Activated CD4-positive, alpha-beta T cell treated with anti-CD3 and anti-CD28 coated beads, Interleukin-2, amount 50 U/mL, for 48 hours (primary cell): ENCODE measurements at regions not wholly inside any gene's neighbourhood (a gene's known extent, or its start where the extent isn't known, plus 50 kb on each side); places are given as distances from the start of the nearest gene placed in this dataset.

Experiments
- DNase-seq, 2 experiments: peaks; one replicate each; pipeline ENCODE4 v3.0.0-alpha.2; 2020

DNA sequence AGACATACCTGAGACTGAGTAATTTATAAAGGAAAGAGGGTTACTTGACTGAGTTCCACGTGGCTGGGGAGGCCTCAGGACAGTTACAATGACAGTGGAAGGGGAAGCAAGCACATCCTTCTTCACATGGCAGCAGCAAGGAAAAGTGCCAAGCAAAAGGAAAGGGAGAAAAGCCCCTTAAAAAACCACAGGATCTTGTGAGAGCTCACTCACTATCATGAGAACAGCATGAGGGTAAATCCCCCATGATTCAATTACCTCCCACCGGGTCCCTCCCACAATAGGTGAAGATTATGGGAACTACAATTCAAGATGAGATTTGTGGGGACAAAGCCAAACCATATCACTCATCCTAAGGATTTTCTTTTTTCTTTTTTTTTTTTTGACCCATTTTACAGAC lies 177.8 kb upstream of the EEA1 start:
- DNase-seq, result peak in 1 of 2 experiments; percentile 11

DNA sequence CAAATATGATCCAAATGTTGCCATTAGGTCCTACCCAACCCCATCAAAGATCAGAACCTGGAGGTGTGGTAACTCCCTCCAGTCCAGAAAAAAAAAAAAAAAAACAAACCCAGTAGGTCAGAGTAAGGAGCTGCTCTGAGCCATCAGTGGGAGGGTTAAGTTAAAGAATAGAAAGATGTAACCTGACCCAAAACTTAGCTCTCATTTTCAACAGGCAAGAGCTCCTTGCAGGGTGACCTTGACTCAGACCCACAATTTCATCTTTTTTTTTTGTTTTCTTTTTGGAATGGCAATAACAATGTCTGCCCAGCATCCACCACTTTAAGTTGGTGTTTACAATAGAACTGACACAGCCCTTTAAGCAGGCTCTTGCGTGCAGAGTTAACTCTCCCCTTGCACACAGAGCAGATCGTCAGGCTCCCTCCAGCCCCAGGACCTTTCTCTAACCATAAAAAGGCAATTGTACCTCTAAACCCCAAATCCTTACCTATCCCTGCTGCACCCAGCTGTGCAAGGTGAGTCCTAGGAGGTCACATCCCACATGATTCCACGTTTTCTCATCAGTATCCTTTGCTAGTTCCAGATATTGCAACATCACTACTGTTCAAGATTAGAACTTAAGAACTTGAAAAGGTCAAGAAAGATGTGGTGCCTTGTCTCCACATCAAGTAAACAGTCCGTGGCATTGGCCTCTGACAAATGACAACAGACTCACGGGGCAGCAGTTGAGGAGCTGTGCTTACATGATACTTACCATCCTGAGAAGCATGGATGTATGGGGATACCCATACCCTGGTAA lies 178.6 kb upstream of the EEA1 start:
- DNase-seq, result no peak

DNA sequence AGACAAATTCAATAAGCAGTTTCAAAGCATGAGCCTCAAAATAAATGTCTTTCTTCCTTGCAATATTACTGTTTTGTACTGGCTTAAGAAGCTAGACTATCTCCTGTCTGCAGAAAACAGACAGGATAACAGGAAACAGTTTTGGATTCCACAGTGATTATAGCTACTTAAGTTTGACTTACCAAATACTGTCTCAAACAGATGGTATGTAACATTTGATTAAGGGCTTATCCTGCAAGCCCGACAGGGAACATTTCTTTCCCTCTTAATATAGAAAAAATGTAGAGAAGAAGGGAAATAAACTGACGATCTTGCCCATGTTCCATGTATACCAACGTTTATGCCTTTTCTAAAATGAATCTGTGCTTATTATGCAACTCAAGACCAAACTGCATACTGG lies 179.9 kb upstream of the EEA1 start:
- DNase-seq, result no peak

DNA sequence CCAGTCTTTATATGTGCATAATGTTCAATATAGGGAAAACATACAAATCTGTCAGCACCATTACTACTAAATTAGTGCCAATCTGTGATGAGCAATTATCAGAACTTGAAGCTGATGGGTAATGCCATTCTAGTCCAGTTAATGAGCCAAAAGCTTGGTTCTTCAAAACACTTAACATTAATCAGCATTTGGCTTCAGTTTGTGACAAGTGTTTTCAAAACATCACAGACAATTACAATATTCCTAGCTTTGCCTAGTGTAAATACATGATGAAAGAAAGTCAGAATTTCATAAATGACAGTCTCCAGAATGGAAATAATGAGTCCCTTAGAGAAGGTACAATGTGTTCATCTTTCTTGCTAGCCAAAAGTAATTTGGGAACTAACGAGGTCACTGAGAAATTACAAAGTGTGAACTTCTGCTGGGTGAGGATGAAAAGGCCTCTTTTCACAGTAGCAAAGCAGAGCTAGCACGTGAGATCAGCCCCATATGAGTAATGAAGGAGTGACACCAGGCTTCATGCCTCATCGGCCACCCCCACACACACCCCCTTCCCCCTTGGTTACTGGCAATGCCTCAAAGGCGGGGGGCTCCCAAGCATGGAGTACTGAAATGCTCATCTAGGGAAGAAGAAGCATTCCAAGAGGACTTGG lies 180.6 kb upstream of the EEA1 start:
- peak; percentile 12 to 35 for DNase-seq

DNA sequence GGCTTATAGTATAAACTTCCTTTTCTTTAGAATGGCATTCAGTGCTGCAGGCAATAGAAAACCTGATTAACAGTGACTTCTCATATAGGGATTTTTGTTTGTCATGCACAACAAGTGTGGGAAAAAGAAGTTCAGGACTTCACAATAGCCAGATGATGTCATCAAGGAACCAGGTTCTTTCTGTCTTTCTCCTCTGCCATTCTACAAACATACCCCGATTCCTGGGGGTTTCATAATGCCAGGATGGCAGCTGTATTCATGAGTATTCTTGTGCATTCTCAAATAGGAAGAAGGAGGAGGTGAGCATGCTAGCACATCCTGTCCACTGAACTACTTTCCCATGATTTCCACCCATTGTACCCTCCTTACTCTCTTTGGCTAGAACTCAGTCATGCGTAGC lies 182.7 kb upstream of the EEA1 start:
- no peak for DNase-seq

DNA sequence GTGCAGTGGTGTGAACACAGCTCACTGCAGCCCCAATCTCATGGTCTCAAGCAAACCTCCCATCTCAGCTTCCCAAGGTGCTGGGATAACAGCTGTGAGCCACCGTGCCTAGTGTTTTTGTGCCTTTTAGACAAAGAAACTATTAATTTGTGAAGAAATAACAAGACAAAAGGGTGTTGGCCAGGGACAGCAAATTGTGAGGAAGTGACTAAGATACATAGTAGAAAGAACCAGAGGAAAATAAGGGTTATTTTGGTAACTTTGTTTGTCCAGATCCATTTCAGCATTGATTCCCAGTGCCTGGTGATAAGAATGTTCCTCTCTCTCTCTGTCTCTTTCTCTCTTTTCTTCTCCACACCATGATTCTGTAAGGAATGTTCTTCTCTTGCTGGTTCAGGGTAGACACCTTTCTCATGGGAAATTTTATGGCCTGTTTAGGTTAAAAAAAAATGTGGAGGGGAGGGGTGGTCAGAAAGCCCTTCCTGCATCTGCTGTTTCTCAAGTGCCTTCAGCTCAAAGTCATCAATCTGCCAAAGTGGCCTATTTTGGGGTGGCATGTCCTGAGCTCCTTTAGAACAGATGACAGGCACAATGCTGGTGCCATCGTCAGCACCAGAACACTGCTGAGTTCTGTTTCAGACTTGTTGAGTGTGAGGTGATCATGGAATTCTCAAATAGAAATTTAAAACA lies 184.4 kb upstream of the EEA1 start:
- DNase-seq, result no peak

DNA sequence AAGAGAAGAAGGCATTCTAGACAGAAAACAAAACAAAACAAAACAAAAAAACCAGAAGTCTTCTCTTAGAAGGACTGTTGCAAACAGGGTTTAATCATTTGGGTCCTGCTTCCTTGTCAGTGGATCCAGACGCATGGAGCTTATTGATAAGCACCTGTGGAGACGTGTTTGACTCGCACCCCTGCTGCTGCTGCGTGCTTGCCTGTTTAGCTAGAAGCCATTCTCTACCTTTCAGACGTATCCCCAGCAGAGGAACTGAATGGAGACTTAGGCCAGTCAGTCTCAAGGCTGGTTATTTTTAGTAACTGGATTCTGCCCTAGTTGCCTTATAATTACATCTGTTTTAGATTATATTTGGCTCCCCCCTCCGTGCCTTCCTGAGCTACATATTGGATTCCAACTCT lies 186.1 kb upstream of the EEA1 start:
- DNase-seq, result no peak

DNA sequence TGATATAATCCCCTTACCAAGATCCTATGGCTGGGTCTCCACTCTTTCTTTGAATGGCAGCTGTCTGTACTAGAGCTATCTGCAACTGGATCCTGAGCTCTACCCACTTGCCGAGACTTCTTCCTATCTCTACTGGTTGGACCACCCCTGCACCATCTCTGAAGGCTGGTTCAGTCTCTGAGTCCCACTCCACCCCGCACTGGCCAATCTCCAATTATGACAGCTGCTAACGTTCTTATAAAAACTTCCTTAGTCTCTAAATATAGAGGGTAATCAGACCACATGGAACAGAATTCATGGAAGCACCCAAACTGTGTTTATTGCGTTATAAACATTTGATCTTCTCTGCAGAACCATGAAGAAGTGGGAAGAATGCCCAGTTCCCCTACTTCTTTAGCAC lies 186.6 kb upstream of the EEA1 start:
- DNase-seq, result no peak

DNA sequence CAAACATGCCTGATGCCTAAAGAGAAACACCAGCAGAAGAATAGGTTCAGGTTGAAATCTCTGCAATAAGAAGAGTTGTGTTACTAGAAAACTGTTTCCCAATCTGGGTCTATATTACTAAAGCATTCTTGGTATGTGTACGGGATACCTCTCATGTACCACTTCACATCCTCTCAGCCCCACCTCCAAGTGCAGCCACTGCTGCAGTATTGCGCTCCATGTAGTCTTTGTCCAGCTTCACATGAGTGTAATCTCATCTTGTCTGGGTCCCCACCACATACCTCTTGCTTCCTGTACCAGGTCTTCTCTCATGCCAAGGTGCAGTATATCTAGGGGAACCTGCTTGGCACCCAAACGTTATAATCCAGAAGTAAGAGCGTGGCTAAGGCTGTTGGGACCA lies 187.5 kb upstream of the EEA1 start:
- no peak for DNase-seq

DNA sequence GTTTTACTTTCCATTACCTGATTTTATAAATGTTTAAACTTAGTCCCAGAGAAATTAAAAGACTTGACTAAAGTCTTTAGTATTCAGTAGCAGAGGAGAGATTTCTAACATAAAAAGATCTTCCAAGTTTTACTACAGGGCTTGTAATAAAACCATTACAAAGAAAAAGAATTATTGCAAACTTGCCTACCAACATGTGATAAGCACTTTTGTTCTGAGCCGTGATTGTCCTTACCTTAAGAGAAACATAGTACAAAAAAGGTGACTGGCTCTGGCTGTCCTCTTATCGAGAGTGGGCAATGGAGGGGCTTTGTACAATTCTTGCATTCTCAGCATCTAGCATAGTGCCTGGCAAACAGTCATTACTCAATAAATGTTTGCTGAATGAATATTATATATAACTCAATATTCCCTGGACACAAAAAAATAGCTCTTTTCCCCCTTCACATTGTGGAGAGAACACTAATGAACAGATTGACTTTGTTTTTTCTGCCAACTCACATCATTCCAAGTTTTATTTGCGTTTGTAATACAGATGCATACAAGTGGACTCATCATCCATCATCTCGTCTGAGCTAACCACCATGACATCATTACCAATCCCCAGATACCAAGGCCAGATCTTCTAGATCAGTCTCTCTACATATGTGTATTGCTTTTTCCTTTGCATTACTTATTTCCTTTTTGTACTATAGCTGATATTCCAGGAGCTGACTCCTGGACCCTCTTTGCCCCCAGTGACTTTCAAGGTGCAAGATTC lies 192.8 kb upstream of the EEA1 start:
- no peak for DNase-seq

DNA sequence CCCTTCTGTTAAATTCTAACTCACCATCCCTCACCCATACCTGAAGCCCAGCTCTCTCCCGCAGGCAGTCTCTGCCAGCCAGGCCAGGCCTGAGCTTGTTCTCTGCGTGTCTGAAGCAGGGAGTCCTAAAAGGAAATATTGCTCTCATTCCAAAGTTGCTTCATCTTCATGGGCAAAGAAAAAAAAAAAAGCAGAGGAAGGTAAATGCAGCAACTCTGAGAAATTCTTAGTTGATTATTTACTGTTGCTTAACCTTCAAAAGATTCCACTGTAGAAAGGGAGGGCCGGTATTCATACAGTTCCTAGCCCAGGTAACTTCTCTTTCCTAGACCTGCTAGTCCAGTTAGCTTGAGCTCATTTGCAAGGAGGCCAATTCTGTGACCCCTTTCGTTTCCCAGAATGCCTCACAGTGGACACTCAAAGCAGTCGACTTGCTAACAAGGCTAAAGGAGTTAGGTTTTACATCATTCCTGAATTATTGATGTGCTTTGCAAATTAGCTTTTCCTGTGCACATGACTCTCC lies 193.5 kb upstream of the EEA1 start:
- no peak for DNase-seq

DNA sequence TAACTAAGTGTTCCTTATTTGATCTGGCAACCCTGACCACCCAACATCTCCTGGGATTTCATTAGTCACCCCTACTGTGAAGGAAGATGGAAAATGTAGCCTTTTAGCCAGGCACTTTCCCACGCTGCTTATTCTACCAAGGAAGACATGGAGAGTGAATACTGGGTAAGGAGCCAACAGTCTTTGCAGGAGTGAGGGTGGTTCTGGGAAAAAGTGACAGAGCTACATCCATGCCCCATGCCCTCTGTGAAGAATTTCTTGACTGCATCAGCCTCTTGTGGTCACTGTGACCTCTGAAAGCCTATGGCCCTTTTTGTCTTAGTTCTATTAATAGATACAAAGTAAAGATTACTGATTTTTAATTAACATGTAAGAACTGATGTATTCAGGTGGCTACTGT lies 196.0 kb upstream of the EEA1 start:
- DNase-seq, result no peak

DNA sequence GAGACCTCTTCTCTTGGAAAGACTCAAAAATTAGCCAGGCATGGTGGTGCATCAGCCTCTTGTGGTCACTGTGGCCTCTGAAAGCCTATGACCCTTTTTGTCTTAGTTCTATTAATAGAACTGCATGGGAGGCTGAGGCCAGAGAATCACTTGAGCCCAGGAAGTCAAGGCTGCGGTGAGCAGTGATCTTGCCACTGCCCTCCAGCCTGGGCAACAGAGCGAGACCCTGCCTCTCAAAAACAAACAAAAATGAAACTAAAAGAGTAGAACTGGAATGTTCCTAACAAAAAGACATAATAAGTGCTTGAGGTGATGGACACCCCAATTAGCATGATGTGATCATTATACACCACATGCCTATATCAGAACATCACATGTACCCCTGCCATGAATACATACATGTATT lies 197.0 kb upstream of the EEA1 start:
- no peak for DNase-seq

DNA sequence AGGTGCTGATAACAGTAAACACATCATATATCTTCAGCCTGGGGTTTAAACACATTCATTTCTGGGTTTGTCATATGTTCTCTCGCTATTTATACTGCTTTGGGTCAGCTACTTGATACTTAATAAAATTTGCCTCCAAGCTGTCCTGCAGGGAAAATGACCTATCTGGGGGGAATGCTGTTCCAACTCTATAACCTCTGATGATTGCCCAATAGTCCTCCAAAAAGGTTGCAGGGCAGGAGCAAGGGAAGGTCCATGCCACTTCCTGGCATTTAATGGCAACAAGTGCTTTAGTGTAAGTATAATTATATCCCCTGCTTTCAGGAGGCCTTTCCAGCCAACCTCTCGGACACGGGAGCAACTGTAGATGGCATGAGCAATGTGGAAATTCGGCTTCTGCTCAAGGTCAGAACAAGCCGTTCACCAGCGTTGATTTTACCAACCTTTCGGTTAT lies 198.0 kb upstream of the EEA1 start:
- no peak for DNase-seq

DNA sequence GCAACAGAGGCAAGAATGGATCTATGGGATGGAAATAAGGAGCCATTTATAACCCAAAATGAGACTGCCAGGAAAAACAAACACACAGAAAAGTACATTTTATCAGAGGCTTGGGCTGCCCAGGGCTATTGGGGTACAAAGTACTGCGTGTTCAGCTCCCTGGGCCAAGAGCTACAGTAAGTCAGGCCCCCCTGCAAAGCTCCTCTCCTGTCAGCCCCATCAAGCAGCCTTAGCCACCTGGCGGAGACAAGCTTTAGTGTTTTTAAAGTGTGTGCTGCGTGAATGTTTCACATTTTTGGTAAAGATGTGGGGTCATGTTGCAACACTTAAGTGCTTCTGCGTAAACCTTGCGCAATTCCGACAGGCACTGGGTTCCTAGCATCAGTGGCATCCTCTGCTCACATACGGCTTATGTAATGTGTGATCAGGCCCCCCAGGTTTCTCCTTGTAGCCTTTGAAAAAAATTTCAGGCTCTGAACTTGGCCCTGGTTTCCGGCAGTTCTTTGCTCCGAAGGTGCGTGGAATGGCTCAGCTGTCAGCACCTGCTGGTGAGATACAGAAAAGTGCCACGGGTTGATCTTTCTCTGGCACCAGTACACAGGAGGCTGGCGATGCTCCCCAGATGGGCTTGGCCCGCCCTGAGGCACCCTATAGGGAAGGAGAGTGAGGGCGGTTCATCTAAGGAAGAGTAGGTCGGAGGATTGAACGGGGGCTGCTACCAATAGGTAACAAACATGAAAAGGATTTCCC lies 198.7 kb upstream of the EEA1 start:
- no peak for DNase-seq

DNA sequence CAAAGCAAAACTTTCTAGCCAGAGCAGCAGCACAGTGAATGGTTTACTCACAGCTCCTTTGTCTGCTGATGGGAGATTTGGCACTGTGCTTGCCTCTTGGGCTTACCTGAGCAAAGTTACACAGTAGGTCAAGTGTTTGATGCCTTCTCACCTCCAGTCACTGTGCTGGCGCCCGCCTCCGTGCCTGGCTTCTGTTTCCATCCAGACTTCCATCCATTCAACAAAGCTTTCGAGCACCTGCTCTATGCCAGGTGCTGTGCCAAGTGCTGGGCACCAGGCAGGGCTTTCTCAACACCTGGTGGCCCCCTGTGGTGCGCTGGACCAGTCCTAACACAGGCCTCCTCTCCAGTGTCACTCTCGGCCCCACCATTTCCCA lies 199.2 kb upstream of the EEA1 start:
- DNase-seq, result no peak

DNA sequence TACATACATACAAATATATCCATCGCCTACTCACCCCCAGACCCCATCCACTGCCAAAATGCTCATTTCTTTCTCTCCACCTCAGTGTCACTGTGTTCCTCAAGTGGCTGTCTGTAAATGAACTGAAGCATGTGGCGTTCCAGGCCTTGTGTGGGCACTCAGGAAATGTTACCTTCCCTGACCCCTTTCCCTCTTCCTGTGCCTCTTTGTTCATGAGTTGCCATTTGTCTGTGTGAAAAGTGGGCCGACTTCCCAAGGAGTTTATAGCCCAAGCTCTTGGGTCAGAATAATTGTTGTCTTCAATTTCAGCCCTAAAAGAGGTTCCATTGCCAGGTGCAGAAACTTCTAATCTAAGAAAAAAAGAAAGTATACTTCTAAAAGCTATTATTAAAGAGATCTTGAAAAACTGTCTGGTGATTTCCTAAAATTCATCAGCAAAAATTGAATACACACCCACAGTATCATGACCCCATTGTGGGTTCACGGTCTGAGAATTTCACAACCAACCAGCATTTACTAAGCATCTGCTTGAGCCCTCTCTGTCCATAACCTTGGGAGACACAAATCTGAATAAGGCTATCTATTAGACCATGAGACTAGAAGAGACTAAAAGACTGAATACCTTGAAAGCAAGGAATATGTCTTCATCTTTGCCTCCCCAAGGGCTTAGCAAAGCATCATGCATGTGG lies 201.4 kb upstream of the EEA1 start:
- no peak for DNase-seq

DNA sequence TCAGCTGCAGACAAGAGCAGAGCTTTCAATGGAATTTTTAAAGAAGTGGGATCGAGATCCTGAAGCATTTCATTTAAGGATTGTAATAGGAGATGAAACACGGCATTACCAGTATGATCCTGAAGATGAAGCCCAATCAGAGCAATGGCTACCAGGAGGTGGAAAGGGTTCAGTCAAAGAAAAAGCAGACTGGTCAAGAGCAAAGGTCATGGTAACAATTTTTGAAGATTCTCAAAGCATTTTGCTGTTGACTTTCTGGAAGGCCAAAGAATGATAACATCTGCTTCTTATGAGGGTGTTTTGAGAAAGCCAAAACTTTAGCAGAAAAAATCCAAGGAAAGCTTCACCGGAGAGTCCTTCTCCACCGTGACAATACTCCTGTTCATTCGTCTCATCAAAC lies 204.3 kb upstream of the EEA1 start:
- DNase-seq, result no peak

DNA sequence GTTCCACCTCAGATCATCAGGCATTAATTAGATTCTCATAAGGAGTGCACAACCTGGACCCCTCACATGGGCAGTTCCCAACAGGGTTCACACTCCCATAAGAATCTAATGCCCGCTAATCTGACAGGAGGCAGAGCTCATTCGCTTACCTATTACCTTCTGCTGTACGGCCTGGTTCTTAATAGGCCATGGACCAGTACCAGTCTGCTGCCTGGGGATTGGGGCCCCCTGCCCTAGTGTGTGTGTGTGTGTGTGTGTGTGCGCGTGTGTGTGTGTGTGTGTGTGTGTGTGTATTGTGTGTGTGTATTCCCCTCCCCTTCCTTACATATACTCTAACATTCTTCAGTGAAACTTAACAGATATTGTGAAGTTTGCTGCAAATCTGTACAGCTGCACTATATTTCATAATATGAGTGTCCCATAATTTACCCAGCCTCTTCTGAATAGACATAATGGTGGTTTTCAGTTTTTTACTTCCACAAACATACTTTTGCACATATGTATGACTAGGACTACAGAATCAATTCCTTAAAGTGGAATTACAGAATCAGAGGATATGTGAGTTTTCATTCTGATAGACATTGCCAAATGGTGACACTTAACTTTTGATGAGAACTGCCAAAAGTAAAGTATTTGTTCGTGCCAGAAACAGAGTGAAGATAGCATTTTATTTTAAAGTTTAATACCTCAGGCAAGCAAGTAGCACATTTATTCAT lies 205.2 kb upstream of the EEA1 start:
- DNase-seq, result no peak

DNA sequence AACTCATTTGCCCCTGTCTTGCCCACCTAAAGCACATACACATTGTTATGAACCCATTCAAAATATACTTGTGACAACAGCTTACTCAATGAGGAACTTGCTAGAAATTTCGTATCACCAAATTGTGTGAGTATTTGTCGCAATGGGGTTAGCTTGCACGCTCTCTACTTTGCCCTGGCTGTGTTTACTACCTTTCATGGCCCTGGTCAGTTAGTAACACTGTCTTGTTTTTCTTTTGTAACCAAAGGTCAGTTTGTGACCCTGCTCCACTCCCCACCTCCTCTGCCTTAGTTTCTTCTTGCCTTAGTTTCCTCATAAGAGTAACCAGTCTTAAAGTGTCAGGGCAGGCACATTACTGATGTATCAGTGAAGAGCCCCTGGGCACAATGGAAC lies 205.8 kb upstream of the EEA1 start:
- no peak for DNase-seq
